GM12878 (cell line): ENCODE measurements at regions not wholly inside any gene's neighbourhood (a gene's known extent, or its start where the extent isn't known, plus 50 kb on each side); places are given as distances from the start of the nearest gene placed in this dataset.

ENCODE experiments used
- ATAC-seq: fragments of 200-7000 bp; cut with Tn5 transposase; 3 replicates; pipeline ENCODE4 v1.9.1; 2020; ENCODE audit warnings: mild to moderate bottlenecking, moderate library complexity
- BruUV-seq: library from RNA; stranded (reverse); fragments of 400-500 nt; replicated peaks from 2 replicates; lab custom pipeline; 2021; lab: Mats Ljungman, UMichigan
- CTCF ChIA-PET: fragments of 300-600 bp; sonication (Branson Sonifier 250); formaldehyde crosslinking; extraction: SDS; loops from one replicate; lab custom pipeline; 2021; ENCODE audit warnings: inconsistent platforms; lab: Yijun Ruan, JAX
- POLR2A ChIA-PET: fragments of 350-600 bp; formaldehyde crosslinking; extraction: SDS; loops from one replicate; lab custom pipeline; 2021; ENCODE audit warnings: inconsistent platforms; lab: Charles Lee
- RAD21 ChIA-PET: fragments of 300-600 bp; sonication (Branson Sonifier 250); formaldehyde crosslinking; loops from one replicate; lab custom pipeline; 2023; ENCODE audit warnings: antibody characterized with exemption; ENCODE audit not compliant: unreplicated experiment; lab: Charles Lee
- SMC1A ChIA-PET: fragments of 300-600 bp; sonication (Branson Sonifier 250); formaldehyde crosslinking; loops from one replicate; lab custom pipeline; 2023; ENCODE audit not compliant: unreplicated experiment, uncharacterized antibody; lab: Charles Lee
- DNase-seq: peaks from one replicate; pipeline ENCODE4 v3.0.0-alpha.2; 2011; ENCODE audit warnings: low read depth, low spot score
- FAIRE-seq: peaks from 3 replicates; lab custom pipeline; 2011; peaks lifted over from hg19 to GRCh38; lab: Jason Lieb, UNC
- H2AFZ ChIP-seq: 2 replicates; pipeline ENCODE4 v1.6.0; 2011; ENCODE audit warnings: low read depth, low read length, control low read depth; ENCODE audit not compliant: control insufficient read depth
- H3K27ac ChIP-seq: 2 replicates; pipeline ENCODE4 v1.5.1; 2011; ENCODE audit warnings: control low read depth; ENCODE audit not compliant: control insufficient read depth, insufficient read depth
- H3K27me3 ChIP-seq, 2 experiments: replicated peaks in 1 of 2; 2 replicates each; pipeline versions ENCODE4 v1.6.0 to v1.6.1; 2011; ENCODE audit warnings: low read length in 1 of 2; ENCODE audit not compliant: control insufficient read depth in 2 of 2, insufficient read depth in 2 of 2
- H3K36me3 ChIP-seq, 2 experiments: 2 replicates each; pipeline ENCODE4 v1.5.1; 2011; ENCODE audit warnings: low read length in 1 of 2; ENCODE audit not compliant: control insufficient read depth in 2 of 2, insufficient read depth in 2 of 2
- H3K4me1 ChIP-seq: 2 replicates; pipeline ENCODE4 v1.6.1; 2011; ENCODE audit warnings: mild to moderate bottlenecking, low read length, moderate library complexity, mixed read lengths; ENCODE audit not compliant: control insufficient read depth, insufficient read depth
- H3K4me2 ChIP-seq: 2 replicates; pipeline ENCODE4 v1.6.0; 2011; ENCODE audit warnings: control low read depth; ENCODE audit not compliant: control insufficient read depth, insufficient read depth
- H3K4me3 ChIP-seq: fragments of 200-600 bp; sonication (generic); 2 replicates; pipeline ENCODE4 v1.5.1; 2016
- H3K79me2 ChIP-seq: 2 replicates; pipeline ENCODE4 v1.6.0; 2011; ENCODE audit warnings: low read length; ENCODE audit not compliant: control insufficient read depth, insufficient read depth
- H3K9ac ChIP-seq: 2 replicates; pipeline ENCODE4 v1.8.0; 2011; ENCODE audit warnings: low read length, control low read depth, mixed read lengths; ENCODE audit not compliant: control insufficient read depth, insufficient read depth
- H3K9me3 ChIP-seq: replicated peaks from 3 replicates; pipeline ENCODE4 v1.5.1; 2011; ENCODE audit warnings: mild to moderate bottlenecking, low read length; ENCODE audit not compliant: control insufficient read depth, insufficient read depth
- H4K20me1 ChIP-seq: 2 replicates; pipeline ENCODE4 v1.6.0; 2011; ENCODE audit not compliant: control insufficient read depth, insufficient read depth
- HDAC2 ChIP-seq: fragments of 200-600 bp; sonication (generic); IDR thresholded peaks from 2 replicates; pipeline ENCODE4 v1.6.1; 2017
- IKZF2 ChIP-seq, 2 experiments: fragments of 450-650 bp; IDR thresholded peaks; 2 replicates each; pipeline ENCODE4 v1.6.1; 2017; ENCODE audit warnings: mild to moderate bottlenecking in 2 of 2, moderate library complexity in 2 of 2
- JUND ChIP-seq: IDR thresholded peaks from 2 replicates; pipeline ENCODE4 v1.6.1; 2012; ENCODE audit warnings: low read depth, mild to moderate bottlenecking, low read length, improper control_type of control experiment, moderate library complexity
- MEF2A ChIP-seq: IDR thresholded peaks from 2 replicates; pipeline ENCODE4 v1.6.1; 2011; ENCODE audit warnings: low read depth, mild to moderate bottlenecking, low read length, moderate library complexity; ENCODE audit not compliant: insufficient read depth
- MEF2B ChIP-seq: fragments of 450-650 bp; IDR thresholded peaks from 2 replicates; pipeline ENCODE4 v1.6.1; 2018; ENCODE audit warnings: mild to moderate bottlenecking, moderate library complexity; ENCODE audit not compliant: partially characterized antibody, poor library complexity, severe bottlenecking
- NFYA ChIP-seq: IDR thresholded peaks from 2 replicates; pipeline ENCODE4 v1.6.1; 2011; ENCODE audit warnings: low read depth, mild to moderate bottlenecking, low read length, improper control_type of control experiment, borderline replicate concordance
- NR2F1 ChIP-seq: fragments of 450-650 bp; conservative IDR thresholded peaks from 2 replicates; pipeline ENCODE4 v1.6.1; 2017; ENCODE audit warnings: mild to moderate bottlenecking
- NRF1 ChIP-seq: conservative IDR thresholded peaks from 2 replicates; pipeline ENCODE4 v1.6.1; 2011; ENCODE audit warnings: mild to moderate bottlenecking, low read depth, low read length, improper control_type of control experiment
- PAX8 ChIP-seq: fragments of 450-650 bp; IDR thresholded peaks from 2 replicates; pipeline ENCODE4 v1.6.1; 2017; ENCODE audit warnings: mild to moderate bottlenecking, moderate library complexity
- PML ChIP-seq: IDR thresholded peaks from 2 replicates; pipeline ENCODE4 v1.6.1; 2012; ENCODE audit warnings: low read length, inconsistent platforms
- RBBP5 ChIP-seq: fragments of 200-600 bp; sonication (generic); conservative IDR thresholded peaks from 2 replicates; pipeline ENCODE4 v1.6.1; 2016
- SMAD1 ChIP-seq: fragments of 450-650 bp; IDR thresholded peaks from 2 replicates; pipeline ENCODE4 v1.6.1; 2018; ENCODE audit warnings: mild to moderate bottlenecking, low read depth; ENCODE audit not compliant: partially characterized antibody
- TCF12 ChIP-seq: IDR thresholded peaks from 2 replicates; pipeline ENCODE4 v1.6.1; 2011; ENCODE audit warnings: low read depth, mild to moderate bottlenecking, low read length
- TCF3 ChIP-seq: IDR thresholded peaks from 2 replicates; pipeline ENCODE4 v1.6.1; 2012; ENCODE audit warnings: low read depth, mild to moderate bottlenecking, low read length, borderline replicate concordance; ENCODE audit not compliant: insufficient read depth
- TCF7 ChIP-seq: IDR thresholded peaks from 2 replicates; pipeline ENCODE4 v1.6.1; 2014; ENCODE audit warnings: antibody characterized with exemption, borderline replicate concordance
- WGBS: methylation state at CpG from one replicate; pipeline ENCODE4 v1.1.6; 2016; ENCODE audit warnings: low lambda C conversion rate; ENCODE audit not compliant: insufficient replicate concordance, insufficient coverage; ENCODE audit errors: missing lambda C conversion rate; 5-methylcytosine and 5-hydroxymethylcytosine counted together
- in situ Hi-C: fragments of 300-500 bp; cut with MboI; formaldehyde crosslinking; loops from 9 replicates; pipeline ENCODE4 v1.14.3; 2018; ENCODE audit warnings: mixed read lengths
- intact Hi-C: fragments of 100-400 bp; cut with micrococcal nuclease; formaldehyde crosslinking; loops from one replicate; pipeline ENCODE4 v1.14.2; 2022; ENCODE audit not compliant: unreplicated experiment
- TF ChIP-seq, protein P1 (sequence below): fragments of 450-650 bp; IDR thresholded peaks from 2 replicates; pipeline ENCODE4 v1.6.1; 2017; ENCODE audit warnings: low read depth, mild to moderate bottlenecking, moderate library complexity
- TF ChIP-seq, protein P2 (sequence below): IDR thresholded peaks from 2 replicates; pipeline ENCODE4 v1.6.1; 2011; ENCODE audit warnings: borderline replicate concordance, low read depth, mild to moderate bottlenecking, moderate library complexity, mixed read lengths, low read length; ENCODE audit not compliant: insufficient read depth; ENCODE audit errors: extremely low read length
- TF ChIP-seq, protein P3 (sequence below): fragments of 450-650 bp; IDR thresholded peaks from 2 replicates; pipeline ENCODE4 v1.6.1; 2018; ENCODE audit warnings: borderline replicate concordance, mild to moderate bottlenecking; ENCODE audit not compliant: partially characterized antibody

DNA sequence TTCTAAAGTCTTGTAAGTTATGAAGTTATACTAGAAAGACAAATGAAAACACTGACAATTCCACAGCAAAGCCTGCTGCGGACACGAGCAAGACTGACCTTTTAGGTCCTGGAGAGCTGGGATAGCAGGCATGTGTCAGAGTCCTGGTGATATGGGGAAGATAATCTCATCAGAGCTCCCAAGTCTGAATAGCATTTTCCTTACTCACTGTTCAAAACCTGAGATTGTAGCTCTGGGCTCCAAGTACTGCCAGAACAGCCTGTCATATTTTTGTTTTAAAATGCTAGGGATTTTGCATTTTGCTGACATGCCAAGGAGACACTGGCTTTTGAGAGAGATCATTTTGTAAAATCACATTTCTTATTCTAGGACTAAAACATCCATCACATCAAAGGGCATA lies 90.1 kb downstream of the DRD1 start (continued):
- no peak for TF ChIP-seq TCF3
- TF ChIP-seq, protein P1, sequence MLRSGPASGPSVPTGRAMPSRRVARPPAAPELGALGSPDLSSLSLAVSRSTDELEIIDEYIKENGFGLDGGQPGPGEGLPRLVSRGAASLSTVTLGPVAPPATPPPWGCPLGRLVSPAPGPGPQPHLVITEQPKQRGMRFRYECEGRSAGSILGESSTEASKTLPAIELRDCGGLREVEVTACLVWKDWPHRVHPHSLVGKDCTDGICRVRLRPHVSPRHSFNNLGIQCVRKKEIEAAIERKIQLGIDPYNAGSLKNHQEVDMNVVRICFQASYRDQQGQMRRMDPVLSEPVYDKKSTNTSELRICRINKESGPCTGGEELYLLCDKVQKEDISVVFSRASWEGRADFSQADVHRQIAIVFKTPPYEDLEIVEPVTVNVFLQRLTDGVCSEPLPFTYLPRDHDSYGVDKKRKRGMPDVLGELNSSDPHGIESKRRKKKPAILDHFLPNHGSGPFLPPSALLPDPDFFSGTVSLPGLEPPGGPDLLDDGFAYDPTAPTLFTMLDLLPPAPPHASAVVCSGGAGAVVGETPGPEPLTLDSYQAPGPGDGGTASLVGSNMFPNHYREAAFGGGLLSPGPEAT = no peak
- no peak for TF ChIP-seq SMAD1
- no peak for TF ChIP-seq TCF7
- no peak for TF ChIP-seq JUND
- TF ChIP-seq MEF2A = no peak

DNA sequence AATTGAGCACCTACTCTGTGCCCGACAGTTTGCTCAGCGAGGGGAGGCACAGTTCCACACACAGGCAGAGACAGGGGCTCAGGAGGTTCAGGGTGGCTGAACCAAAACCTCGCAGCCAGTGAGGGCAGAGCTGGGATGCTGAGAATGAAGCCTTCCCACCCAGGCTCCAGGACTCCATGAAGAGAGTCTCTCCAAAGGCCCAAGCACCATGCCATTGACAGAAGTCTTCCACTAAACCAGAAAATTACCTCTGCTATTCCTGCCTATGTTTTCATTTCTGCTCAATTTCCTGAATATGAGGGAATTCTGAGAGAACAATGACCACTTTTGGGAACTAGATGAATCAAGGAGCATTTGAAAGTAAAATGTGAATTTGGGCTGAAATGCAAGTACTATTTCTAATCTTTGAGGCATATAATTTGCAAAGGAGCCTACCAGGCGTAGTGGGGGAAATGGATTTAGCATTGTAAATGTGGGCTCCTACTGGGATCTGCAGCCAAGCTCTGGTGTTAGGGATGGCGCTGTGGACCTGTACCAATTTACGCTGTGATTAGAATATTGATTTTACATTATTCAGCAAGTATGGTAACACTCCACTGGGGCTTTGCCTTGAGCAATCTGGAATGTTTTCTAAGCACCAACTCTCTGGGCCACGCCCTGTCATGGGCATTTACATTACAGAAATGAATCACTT lies 91.9 kb downstream of the DRD1 start:
- intact Hi-C loops (no loop called here), in situ Hi-C loops (no loop called here)
- ATAC-seq = no peak
- 13% methylated on average over 7 of the region's 7 CpGs for WGBS
- POLR2A ChIA-PET = no interaction called here
- H3K27ac ChIP-seq = no peak overlapping the region
- no peak overlapping the region for H3K4me3 ChIP-seq
- BruUV-seq = no TSS peak
- RAD21 ChIA-PET = no interaction called here
- H3K9ac ChIP-seq = no peak overlapping the region
- H4K20me1 ChIP-seq = no peaks in the 10 kb centered on the region
- H2AFZ ChIP-seq = no peak overlapping the region
- no peaks in the 10 kb centered on the region for H3K9me3 ChIP-seq
- no peaks in the 10 kb centered on the region for H3K36me3 ChIP-seq
- no peak overlapping the region for H3K4me2 ChIP-seq
- H3K4me1 ChIP-seq = no peaks in the 10 kb centered on the region
- SMC1A ChIA-PET = no interaction called here
- H3K79me2 ChIP-seq = no peaks in the 10 kb centered on the region
- DNase-seq = no peak
- CTCF ChIA-PET = no interaction called here
- H3K27me3 ChIP-seq = no peaks in the 10 kb centered on the region; a peak in 1 of 4 replicates
- FAIRE-seq = no peak
- TF ChIP-seq RBBP5 (no peak), HDAC2 (no peak), NFYA (no peak), NRF1 (no peak), PAX8 (no peak), NR2F1 (no peak), SMAD1 (no peak), TCF12 (no peak), PML (no peak), MEF2B (no peak), IKZF2 (IDR thresholded peaks at IDR 0.05) (no peak)
- TF ChIP-seq, protein P2, sequence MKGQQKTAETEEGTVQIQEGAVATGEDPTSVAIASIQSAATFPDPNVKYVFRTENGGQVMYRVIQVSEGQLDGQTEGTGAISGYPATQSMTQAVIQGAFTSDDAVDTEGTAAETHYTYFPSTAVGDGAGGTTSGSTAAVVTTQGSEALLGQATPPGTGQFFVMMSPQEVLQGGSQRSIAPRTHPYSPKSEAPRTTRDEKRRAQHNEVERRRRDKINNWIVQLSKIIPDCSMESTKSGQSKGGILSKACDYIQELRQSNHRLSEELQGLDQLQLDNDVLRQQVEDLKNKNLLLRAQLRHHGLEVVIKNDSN = no peak
- TF ChIP-seq, protein P3, sequence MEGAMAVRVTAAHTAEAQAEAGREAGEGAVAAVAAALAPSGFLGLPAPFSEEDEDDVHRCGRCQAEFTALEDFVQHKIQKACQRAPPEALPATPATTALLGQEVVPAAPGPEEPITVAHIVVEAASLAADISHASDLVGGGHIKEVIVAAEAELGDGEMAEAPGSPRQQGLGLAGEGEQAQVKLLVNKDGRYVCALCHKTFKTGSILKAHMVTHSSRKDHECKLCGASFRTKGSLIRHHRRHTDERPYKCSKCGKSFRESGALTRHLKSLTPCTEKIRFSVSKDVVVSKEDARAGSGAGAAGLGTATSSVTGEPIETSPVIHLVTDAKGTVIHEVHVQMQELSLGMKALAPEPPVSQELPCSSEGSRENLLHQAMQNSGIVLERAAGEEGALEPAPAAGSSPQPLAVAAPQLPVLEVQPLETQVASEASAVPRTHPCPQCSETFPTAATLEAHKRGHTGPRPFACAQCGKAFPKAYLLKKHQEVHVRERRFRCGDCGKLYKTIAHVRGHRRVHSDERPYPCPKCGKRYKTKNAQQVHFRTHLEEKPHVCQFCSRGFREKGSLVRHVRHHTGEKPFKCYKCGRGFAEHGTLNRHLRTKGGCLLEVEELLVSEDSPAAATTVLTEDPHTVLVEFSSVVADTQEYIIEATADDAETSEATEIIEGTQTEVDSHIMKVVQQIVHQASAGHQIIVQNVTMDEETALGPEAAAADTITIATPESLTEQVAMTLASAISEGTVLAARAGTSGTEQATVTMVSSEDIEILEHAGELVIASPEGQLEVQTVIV = no peak
